ENCODE measurements at regions not wholly inside any gene's neighbourhood (a gene's known extent, or its start where the extent isn't known, plus 50 kb on each side); places are given as distances from the start of the nearest gene placed in this dataset.

- no peak for DNase-seq
- TF ChIP-seq, protein P1, sequence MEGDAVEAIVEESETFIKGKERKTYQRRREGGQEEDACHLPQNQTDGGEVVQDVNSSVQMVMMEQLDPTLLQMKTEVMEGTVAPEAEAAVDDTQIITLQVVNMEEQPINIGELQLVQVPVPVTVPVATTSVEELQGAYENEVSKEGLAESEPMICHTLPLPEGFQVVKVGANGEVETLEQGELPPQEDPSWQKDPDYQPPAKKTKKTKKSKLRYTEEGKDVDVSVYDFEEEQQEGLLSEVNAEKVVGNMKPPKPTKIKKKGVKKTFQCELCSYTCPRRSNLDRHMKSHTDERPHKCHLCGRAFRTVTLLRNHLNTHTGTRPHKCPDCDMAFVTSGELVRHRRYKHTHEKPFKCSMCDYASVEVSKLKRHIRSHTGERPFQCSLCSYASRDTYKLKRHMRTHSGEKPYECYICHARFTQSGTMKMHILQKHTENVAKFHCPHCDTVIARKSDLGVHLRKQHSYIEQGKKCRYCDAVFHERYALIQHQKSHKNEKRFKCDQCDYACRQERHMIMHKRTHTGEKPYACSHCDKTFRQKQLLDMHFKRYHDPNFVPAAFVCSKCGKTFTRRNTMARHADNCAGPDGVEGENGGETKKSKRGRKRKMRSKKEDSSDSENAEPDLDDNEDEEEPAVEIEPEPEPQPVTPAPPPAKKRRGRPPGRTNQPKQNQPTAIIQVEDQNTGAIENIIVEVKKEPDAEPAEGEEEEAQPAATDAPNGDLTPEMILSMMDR (IDR thresholded peaks at IDR 0.05), result no peak
- H3K4me3 Mint-ChIP-seq, result no peak overlapping the region
- H3K27me3 Mint-ChIP-seq (ENCODE audit: insufficient read depth), result peaks cover 2% of the 10 kb centered on the region; the same call in 1 of the 2 replicates
- peaks cover 26% of the 10 kb centered on the region for H3K9me3 Mint-ChIP-seq
- peaks cover 16% of the 10 kb centered on the region for H3K4me1 Mint-ChIP-seq (ENCODE audit: low read depth)
- H3K36me3 Mint-ChIP-seq (ENCODE audit: low read depth), result peaks cover 33% of the 10 kb centered on the region
- H3K27ac Mint-ChIP-seq, result no peak overlapping the region
Observed at GRCh38 chr7:17700138-17700537, 240.2 kb downstream of the SNX13 start.

DNA sequence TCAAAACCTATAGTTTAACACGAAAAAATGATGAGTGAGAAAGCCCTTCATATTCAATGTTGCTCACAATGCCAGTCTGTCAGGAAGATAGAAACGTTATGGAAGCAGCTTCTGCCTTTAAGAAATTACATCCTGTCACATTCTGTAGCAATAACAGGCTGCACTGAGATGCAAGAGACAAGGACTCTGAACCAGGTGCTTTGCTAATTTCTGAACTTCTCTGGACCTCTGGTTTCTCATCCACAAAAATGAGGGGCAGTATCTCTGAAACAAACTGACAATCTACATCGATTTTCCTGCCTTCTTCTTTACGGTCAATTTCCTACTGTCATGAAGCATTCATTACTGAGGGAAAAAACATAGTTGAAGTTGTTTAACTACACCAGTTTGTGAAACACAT, 234.0 kb downstream of the SNX13 start:
- peaks cover under 1% of the 10 kb centered on the region; the same call in 1 of the 2 replicates for H3K36me3 Mint-ChIP-seq (ENCODE audit: low read depth)
- H3K4me1 Mint-ChIP-seq (ENCODE audit: low read depth), result peaks cover 7% of the 10 kb centered on the region
- peaks cover 5% of the 10 kb centered on the region for H3K27me3 Mint-ChIP-seq (ENCODE audit: insufficient read depth)
- H3K4me3 Mint-ChIP-seq, result no peak overlapping the region; the same call in 1 of the 2 replicates
- TF ChIP-seq, protein P1 (IDR thresholded peaks at IDR 0.05), result no peak
- H3K9me3 Mint-ChIP-seq, result no peaks in the 10 kb centered on the region
- H3K27ac Mint-ChIP-seq, result no peak overlapping the region
- DNase-seq, result no peak

GRCh38 chr7:17706734-17707133, 233.6 kb downstream of the SNX13 start:
- DNase-seq, result peak; percentile 53
- no peak overlapping the region for H3K27ac Mint-ChIP-seq
- TF ChIP-seq, protein P1 (IDR thresholded peaks at IDR 0.05), result peak; percentile 80
- H3K9me3 Mint-ChIP-seq, result no peaks in the 10 kb centered on the region
- H3K4me1 Mint-ChIP-seq (ENCODE audit: low read depth), result peaks cover 7% of the 10 kb centered on the region
- H3K4me3 Mint-ChIP-seq, result peak overlapping the region; percentile 56; the same call in 1 of the 2 replicates
- H3K27me3 Mint-ChIP-seq (ENCODE audit: insufficient read depth), result peaks cover 5% of the 10 kb centered on the region
- no peaks in the 10 kb centered on the region for H3K36me3 Mint-ChIP-seq (ENCODE audit: low read depth)

GRCh38 chr7:17709127-17709526, 231.2 kb downstream of the SNX13 start:
- Mint-ChIP-seq H3K27ac (no peak overlapping the region), H3K36me3 (ENCODE audit: low read depth) (no peaks in the 10 kb centered on the region), H3K4me3 (no peak overlapping the region), H3K9me3 (no peaks in the 10 kb centered on the region), H3K27me3 (ENCODE audit: insufficient read depth) (peaks cover 9% of the 10 kb centered on the region), H3K4me1 (ENCODE audit: low read depth) (peaks cover 7% of the 10 kb centered on the region)
- no peak for DNase-seq
- TF ChIP-seq, protein P1 (IDR thresholded peaks at IDR 0.05), result no peak

DNA sequence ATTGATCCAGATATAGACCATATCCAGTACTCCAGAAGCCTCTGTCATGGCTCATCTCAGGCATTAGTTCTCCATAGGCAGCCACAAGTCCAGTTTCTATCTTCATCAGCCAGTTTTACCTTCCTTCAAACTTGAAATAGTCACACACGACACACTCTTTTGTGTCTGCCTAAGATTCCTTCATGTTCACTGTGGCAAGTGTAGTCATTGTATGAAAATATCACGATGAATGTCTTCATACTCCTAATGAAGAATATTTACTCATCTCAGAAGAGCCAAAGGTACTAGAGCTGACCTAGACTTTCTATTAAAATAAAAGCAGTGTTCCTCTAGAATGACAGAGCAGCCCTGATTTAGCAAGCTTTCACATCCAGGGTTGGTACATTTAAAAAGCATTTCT, 230.7 kb downstream of the SNX13 start:
- no peaks in the 10 kb centered on the region for H3K36me3 Mint-ChIP-seq (ENCODE audit: low read depth)
- H3K4me1 Mint-ChIP-seq (ENCODE audit: low read depth), result peaks cover 7% of the 10 kb centered on the region

More for the DNA sequence above, 230.7 kb downstream of the SNX13 start:
- TF ChIP-seq, protein P1 (IDR thresholded peaks at IDR 0.05), result no peak
- no peak for DNase-seq
- H3K4me3 Mint-ChIP-seq, result no peak overlapping the region
- no peak overlapping the region for H3K27ac Mint-ChIP-seq
- no peaks in the 10 kb centered on the region for H3K9me3 Mint-ChIP-seq
- peaks cover 6% of the 10 kb centered on the region for H3K27me3 Mint-ChIP-seq (ENCODE audit: insufficient read depth)

Data from HFFc6 (cell line).